WTC11 (cell line): ENCODE measurements at regions not wholly inside any gene's neighbourhood (a gene's known extent, or its start where the extent isn't known, plus 50 kb on each side); places are given as distances from the start of the nearest gene placed in this dataset.

Experiments used
- ATAC-seq: fragments of 200-7000 bp; cut with Tn5 transposase; 2 replicates; pipeline ENCODE4 v1.10.0; 2021; ENCODE audit warnings: mild to moderate bottlenecking, moderate library complexity
- CTCF ChIA-PET: fragments of 300-600 bp; sonication (Branson Sonifier 250); formaldehyde crosslinking; loops from one replicate; lab custom pipeline; 2021; ENCODE audit warnings: antibody characterized with exemption; lab: Charles Lee
- POLR2A ChIA-PET: fragments of 350-600 bp; sonication (Branson Sonifier 250); formaldehyde crosslinking; loops from one replicate; lab custom pipeline; 2021; ENCODE audit warnings: antibody characterized with exemption; lab: Charles Lee
- DNase-seq: peaks from one replicate; pipeline ENCODE4 v3.0.0; 2021; ENCODE audit warnings: low spot score
- H3K27ac Mint-ChIP-seq: 2 replicates; pipeline ENCODE4 v1.8.0; 2021; ENCODE audit warnings: mixed read lengths
- H3K27me3 Mint-ChIP-seq: 2 replicates; pipeline ENCODE4 v1.8.0; 2021; ENCODE audit warnings: low read depth, mild to moderate bottlenecking, moderate library complexity, mixed read lengths
- H3K36me3 Mint-ChIP-seq: 2 replicates; pipeline ENCODE4 v1.8.0; 2021; ENCODE audit warnings: mixed read lengths
- H3K4me1 Mint-ChIP-seq: 2 replicates; pipeline ENCODE4 v1.8.0; 2022; ENCODE audit warnings: mixed read lengths
- H3K4me3 Mint-ChIP-seq: 2 replicates; pipeline ENCODE4 v1.8.0; 2021; ENCODE audit warnings: mild to moderate bottlenecking, moderate library complexity, mixed read lengths
- H3K9me3 Mint-ChIP-seq: 2 replicates; pipeline ENCODE4 v1.8.0; 2021; ENCODE audit warnings: mixed read lengths
- CREM ChIP-seq: sonication (generic); formaldehyde crosslinking; IDR thresholded peaks from 2 replicates; pipeline ENCODE4 v1.8.1; 2022; ENCODE audit warnings: mild to moderate bottlenecking, missing genetic modification reagents, moderate library complexity
- FOXJ3 ChIP-seq: sonication (generic); formaldehyde crosslinking; IDR thresholded peaks from 2 replicates; pipeline ENCODE4 v1.9.0; 2021; ENCODE audit warnings: missing genetic modification reagents, mild to moderate bottlenecking, borderline replicate concordance
- HMGA2 ChIP-seq: fragments of 250-450 bp; sonication (Bioruptor Pico); IDR thresholded peaks from 2 replicates; pipeline ENCODE4 v1.4.0; 2021; ENCODE audit warnings: mild to moderate bottlenecking, moderate library complexity
- JUN ChIP-seq: sonication (generic); formaldehyde crosslinking; IDR thresholded peaks from 2 replicates; pipeline ENCODE4 v1.8.0; 2023; ENCODE audit warnings: mild to moderate bottlenecking, missing genetic modification reagents
- RELA ChIP-seq: sonication (generic); formaldehyde crosslinking; IDR thresholded peaks from 2 replicates; pipeline ENCODE4 v1.8.1; 2022; ENCODE audit warnings: missing genetic modification reagents, mild to moderate bottlenecking, borderline replicate concordance
- SMAD3 ChIP-seq: sonication (generic); formaldehyde crosslinking; IDR thresholded peaks from 2 replicates; pipeline ENCODE4 v1.8.0; 2022; ENCODE audit warnings: missing genetic modification reagents, mild to moderate bottlenecking, borderline replicate concordance
- ZNF317 ChIP-seq: sonication (generic); formaldehyde crosslinking; IDR thresholded peaks from 2 replicates; pipeline ENCODE4 v1.8.1; 2023; ENCODE audit warnings: low read depth, mild to moderate bottlenecking, moderate library complexity, missing genetic modification reagents, borderline replicate concordance
- TF ChIP-seq, protein P1 (sequence below): sonication (generic); formaldehyde crosslinking; IDR thresholded peaks from 2 replicates; pipeline ENCODE4 v1.8.1; 2022; ENCODE audit warnings: missing genetic modification reagents, borderline replicate concordance
- TF ChIP-seq, protein P2 (sequence below): fragments of 250-450 bp; sonication (Bioruptor Pico); IDR thresholded peaks from 2 replicates; pipeline ENCODE4 v1.9.0; 2021; ENCODE audit warnings: mild to moderate bottlenecking
- TF ChIP-seq, protein P3 (sequence below): sonication (generic); formaldehyde crosslinking; conservative IDR thresholded peaks from 2 replicates; pipeline ENCODE4 v1.8.1; 2023; ENCODE audit warnings: mild to moderate bottlenecking, low read depth, missing genetic modification reagents, moderate library complexity
- TF ChIP-seq, protein P4 (sequence below): sonication (generic); formaldehyde crosslinking; IDR thresholded peaks from 2 replicates; pipeline ENCODE4 v1.8.0; 2022; ENCODE audit warnings: missing genetic modification reagents
- TF ChIP-seq, protein P5 (sequence below): sonication (generic); formaldehyde crosslinking; IDR thresholded peaks from 2 replicates; pipeline ENCODE4 v1.8.0; 2022; ENCODE audit warnings: mild to moderate bottlenecking, missing genetic modification reagents
- TF ChIP-seq, protein P6 (sequence below): sonication (generic); formaldehyde crosslinking; conservative IDR thresholded peaks from 2 replicates; pipeline ENCODE4 v1.8.1; 2022; ENCODE audit warnings: mild to moderate bottlenecking, missing genetic modification reagents
- TF ChIP-seq, protein P7 (sequence below): sonication (generic); formaldehyde crosslinking; IDR thresholded peaks from 2 replicates; pipeline ENCODE4 v1.8.1; 2023; ENCODE audit warnings: mild to moderate bottlenecking, missing genetic modification reagents, moderate library complexity
- TF ChIP-seq, protein P8 (sequence below): sonication (generic); formaldehyde crosslinking; IDR thresholded peaks from 2 replicates; pipeline ENCODE4 v1.8.1; 2023; ENCODE audit warnings: mild to moderate bottlenecking, missing genetic modification reagents
- TF ChIP-seq, protein P9 (sequence below): sonication (generic); formaldehyde crosslinking; IDR thresholded peaks from 2 replicates; pipeline ENCODE4 v1.8.1; 2023; ENCODE audit warnings: mild to moderate bottlenecking, missing genetic modification reagents, moderate library complexity
- TF ChIP-seq, protein P10 (sequence below): fragments of 250-450 bp; sonication (Bioruptor Pico); IDR thresholded peaks from 2 replicates; pipeline ENCODE4 v1.9.0; 2021; ENCODE audit warnings: mild to moderate bottlenecking

DNA sequence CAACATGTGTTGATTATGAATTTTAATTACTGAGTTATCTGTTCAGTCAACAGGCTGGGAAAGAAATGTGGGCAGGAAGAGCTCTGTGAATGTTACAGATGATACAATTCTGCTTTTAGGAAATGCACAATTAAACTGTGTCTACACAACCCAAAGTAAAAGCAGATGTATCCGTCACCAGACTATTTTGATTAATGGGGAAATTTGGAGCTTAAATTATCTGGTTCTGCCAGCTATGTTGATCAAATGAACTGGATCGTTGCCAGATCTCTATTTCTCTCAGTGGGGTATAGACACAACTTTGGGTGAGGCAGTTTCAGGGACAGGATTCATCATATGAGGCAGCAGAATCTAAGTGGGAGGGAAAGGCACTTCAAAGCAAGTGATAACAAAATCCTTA is 136.5 kb downstream of the NEUROD6 start:
- no peak overlapping the region for H3K27ac Mint-ChIP-seq
- POLR2A ChIA-PET: no interaction called here
- no peak for ATAC-seq
- H3K4me1 Mint-ChIP-seq: no peaks in the 10 kb centered on the region
- H3K4me3 Mint-ChIP-seq: no peak overlapping the region
- H3K36me3 Mint-ChIP-seq: 0 out of 2 replicates have a peak, but pooled peaks cover 3% of the 10 kb centered on the region
- DNase-seq: no peak
- CTCF ChIA-PET: interaction anchor here (0.7 kb wide), 1 partner anchor 11 kb away, joined by 3 read pairs; no protein-coding TSS in a partner anchor
- H3K27me3 Mint-ChIP-seq: peaks cover 2% of the 10 kb centered on the region; the same call in 1 of the 2 replicates
- peaks cover 9% of the 10 kb centered on the region for H3K9me3 Mint-ChIP-seq
- TF ChIP-seq, protein P1, sequence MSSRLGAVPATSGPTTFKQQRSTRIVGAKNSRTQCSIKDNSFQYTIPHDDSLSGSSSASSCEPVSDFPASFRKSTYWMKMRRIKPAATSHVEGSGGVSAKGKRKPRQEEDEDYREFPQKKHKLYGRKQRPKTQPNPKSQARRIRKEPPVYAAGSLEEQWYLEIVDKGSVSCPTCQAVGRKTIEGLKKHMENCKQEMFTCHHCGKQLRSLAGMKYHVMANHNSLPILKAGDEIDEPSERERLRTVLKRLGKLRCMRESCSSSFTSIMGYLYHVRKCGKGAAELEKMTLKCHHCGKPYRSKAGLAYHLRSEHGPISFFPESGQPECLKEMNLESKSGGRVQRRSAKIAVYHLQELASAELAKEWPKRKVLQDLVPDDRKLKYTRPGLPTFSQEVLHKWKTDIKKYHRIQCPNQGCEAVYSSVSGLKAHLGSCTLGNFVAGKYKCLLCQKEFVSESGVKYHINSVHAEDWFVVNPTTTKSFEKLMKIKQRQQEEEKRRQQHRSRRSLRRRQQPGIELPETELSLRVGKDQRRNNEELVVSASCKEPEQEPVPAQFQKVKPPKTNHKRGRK: no peak
- TF ChIP-seq, protein P2, sequence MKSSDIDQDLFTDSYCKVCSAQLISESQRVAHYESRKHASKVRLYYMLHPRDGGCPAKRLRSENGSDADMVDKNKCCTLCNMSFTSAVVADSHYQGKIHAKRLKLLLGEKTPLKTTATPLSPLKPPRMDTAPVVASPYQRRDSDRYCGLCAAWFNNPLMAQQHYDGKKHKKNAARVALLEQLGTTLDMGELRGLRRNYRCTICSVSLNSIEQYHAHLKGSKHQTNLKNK (CRISPR knock-in tag): no peak
- TF ChIP-seq, protein P3, sequence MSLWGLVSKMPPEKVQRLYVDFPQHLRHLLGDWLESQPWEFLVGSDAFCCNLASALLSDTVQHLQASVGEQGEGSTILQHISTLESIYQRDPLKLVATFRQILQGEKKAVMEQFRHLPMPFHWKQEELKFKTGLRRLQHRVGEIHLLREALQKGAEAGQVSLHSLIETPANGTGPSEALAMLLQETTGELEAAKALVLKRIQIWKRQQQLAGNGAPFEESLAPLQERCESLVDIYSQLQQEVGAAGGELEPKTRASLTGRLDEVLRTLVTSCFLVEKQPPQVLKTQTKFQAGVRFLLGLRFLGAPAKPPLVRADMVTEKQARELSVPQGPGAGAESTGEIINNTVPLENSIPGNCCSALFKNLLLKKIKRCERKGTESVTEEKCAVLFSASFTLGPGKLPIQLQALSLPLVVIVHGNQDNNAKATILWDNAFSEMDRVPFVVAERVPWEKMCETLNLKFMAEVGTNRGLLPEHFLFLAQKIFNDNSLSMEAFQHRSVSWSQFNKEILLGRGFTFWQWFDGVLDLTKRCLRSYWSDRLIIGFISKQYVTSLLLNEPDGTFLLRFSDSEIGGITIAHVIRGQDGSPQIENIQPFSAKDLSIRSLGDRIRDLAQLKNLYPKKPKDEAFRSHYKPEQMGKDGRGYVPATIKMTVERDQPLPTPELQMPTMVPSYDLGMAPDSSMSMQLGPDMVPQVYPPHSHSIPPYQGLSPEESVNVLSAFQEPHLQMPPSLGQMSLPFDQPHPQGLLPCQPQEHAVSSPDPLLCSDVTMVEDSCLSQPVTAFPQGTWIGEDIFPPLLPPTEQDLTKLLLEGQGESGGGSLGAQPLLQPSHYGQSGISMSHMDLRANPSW (CRISPR knock-in tag): no peak
- TF ChIP-seq, protein P4, sequence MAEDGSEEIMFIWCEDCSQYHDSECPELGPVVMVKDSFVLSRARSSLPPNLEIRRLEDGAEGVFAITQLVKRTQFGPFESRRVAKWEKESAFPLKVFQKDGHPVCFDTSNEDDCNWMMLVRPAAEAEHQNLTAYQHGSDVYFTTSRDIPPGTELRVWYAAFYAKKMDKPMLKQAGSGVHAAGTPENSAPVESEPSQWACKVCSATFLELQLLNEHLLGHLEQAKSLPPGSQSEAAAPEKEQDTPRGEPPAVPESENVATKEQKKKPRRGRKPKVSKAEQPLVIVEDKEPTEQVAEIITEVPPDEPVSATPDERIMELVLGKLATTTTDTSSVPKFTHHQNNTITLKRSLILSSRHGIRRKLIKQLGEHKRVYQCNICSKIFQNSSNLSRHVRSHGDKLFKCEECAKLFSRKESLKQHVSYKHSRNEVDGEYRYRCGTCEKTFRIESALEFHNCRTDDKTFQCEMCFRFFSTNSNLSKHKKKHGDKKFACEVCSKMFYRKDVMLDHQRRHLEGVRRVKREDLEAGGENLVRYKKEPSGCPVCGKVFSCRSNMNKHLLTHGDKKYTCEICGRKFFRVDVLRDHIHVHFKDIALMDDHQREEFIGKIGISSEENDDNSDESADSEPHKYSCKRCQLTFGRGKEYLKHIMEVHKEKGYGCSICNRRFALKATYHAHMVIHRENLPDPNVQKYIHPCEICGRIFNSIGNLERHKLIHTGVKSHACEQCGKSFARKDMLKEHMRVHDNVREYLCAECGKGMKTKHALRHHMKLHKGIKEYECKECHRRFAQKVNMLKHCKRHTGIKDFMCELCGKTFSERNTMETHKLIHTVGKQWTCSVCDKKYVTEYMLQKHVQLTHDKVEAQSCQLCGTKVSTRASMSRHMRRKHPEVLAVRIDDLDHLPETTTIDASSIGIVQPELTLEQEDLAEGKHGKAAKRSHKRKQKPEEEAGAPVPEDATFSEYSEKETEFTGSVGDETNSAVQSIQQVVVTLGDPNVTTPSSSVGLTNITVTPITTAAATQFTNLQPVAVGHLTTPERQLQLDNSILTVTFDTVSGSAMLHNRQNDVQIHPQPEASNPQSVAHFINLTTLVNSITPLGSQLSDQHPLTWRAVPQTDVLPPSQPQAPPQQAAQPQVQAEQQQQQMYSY (CRISPR knock-in tag): no peak
- TF ChIP-seq HMGA2 (CRISPR knock-in tag): no peak
- no peak for TF ChIP-seq JUN (CRISPR knock-in tag)
- no peak for TF ChIP-seq RELA (CRISPR knock-in tag)
- no peak for TF ChIP-seq SMAD3 (CRISPR knock-in tag)
- TF ChIP-seq ZNF317 (CRISPR knock-in tag): no peak
- TF ChIP-seq, protein P5, sequence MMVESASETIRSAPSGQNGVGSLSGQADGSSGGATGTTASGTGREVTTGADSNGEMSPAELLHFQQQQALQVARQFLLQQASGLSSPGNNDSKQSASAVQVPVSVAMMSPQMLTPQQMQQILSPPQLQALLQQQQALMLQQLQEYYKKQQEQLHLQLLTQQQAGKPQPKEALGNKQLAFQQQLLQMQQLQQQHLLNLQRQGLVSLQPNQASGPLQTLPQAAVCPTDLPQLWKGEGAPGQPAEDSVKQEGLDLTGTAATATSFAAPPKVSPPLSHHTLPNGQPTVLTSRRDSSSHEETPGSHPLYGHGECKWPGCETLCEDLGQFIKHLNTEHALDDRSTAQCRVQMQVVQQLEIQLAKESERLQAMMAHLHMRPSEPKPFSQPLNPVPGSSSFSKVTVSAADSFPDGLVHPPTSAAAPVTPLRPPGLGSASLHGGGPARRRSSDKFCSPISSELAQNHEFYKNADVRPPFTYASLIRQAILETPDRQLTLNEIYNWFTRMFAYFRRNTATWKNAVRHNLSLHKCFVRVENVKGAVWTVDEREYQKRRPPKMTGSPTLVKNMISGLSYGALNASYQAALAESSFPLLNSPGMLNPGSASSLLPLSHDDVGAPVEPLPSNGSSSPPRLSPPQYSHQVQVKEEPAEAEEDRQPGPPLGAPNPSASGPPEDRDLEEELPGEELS: no peak
- TF ChIP-seq FOXJ3 (CRISPR knock-in tag): no peak
- TF ChIP-seq, protein P6, sequence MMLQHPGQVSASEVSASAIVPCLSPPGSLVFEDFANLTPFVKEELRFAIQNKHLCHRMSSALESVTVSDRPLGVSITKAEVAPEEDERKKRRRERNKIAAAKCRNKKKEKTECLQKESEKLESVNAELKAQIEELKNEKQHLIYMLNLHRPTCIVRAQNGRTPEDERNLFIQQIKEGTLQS (CRISPR knock-in tag): no peak
- TF ChIP-seq, protein P7, sequence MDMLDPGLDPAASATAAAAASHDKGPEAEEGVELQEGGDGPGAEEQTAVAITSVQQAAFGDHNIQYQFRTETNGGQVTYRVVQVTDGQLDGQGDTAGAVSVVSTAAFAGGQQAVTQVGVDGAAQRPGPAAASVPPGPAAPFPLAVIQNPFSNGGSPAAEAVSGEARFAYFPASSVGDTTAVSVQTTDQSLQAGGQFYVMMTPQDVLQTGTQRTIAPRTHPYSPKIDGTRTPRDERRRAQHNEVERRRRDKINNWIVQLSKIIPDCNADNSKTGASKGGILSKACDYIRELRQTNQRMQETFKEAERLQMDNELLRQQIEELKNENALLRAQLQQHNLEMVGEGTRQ (CRISPR knock-in tag): no peak
- TF ChIP-seq, protein P8, sequence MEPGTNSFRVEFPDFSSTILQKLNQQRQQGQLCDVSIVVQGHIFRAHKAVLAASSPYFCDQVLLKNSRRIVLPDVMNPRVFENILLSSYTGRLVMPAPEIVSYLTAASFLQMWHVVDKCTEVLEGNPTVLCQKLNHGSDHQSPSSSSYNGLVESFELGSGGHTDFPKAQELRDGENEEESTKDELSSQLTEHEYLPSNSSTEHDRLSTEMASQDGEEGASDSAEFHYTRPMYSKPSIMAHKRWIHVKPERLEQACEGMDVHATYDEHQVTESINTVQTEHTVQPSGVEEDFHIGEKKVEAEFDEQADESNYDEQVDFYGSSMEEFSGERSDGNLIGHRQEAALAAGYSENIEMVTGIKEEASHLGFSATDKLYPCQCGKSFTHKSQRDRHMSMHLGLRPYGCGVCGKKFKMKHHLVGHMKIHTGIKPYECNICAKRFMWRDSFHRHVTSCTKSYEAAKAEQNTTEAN (CRISPR knock-in tag): no peak
- TF ChIP-seq CREM (CRISPR knock-in tag): no peak
- TF ChIP-seq, protein P9, sequence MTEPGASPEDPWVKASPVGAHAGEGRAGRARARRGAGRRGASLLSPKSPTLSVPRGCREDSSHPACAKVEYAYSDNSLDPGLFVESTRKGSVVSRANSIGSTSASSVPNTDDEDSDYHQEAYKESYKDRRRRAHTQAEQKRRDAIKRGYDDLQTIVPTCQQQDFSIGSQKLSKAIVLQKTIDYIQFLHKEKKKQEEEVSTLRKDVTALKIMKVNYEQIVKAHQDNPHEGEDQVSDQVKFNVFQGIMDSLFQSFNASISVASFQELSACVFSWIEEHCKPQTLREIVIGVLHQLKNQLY (CRISPR knock-in tag): no peak
- TF ChIP-seq, protein P10, sequence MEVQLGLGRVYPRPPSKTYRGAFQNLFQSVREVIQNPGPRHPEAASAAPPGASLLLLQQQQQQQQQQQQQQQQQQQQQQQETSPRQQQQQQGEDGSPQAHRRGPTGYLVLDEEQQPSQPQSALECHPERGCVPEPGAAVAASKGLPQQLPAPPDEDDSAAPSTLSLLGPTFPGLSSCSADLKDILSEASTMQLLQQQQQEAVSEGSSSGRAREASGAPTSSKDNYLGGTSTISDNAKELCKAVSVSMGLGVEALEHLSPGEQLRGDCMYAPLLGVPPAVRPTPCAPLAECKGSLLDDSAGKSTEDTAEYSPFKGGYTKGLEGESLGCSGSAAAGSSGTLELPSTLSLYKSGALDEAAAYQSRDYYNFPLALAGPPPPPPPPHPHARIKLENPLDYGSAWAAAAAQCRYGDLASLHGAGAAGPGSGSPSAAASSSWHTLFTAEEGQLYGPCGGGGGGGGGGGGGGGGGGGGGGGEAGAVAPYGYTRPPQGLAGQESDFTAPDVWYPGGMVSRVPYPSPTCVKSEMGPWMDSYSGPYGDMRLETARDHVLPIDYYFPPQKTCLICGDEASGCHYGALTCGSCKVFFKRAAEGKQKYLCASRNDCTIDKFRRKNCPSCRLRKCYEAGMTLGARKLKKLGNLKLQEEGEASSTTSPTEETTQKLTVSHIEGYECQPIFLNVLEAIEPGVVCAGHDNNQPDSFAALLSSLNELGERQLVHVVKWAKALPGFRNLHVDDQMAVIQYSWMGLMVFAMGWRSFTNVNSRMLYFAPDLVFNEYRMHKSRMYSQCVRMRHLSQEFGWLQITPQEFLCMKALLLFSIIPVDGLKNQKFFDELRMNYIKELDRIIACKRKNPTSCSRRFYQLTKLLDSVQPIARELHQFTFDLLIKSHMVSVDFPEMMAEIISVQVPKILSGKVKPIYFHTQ (CRISPR knock-in tag): no peak
